ENCODE measurements at regions not wholly inside any gene's neighbourhood (a gene's known extent, or its start where the extent isn't known, plus 50 kb on each side); places are given as distances from the start of the nearest gene placed in this dataset.

GRCh38 chr2:19823507-19823906 is 78.3 kb downstream of the TTC32 start:
- no peak for DNase-seq (ENCODE audit: low read depth)
- H3K4me3 ChIP-seq (ENCODE audit: low read depth, low read length), result no peak overlapping the region
- TF ChIP-seq, protein P1, sequence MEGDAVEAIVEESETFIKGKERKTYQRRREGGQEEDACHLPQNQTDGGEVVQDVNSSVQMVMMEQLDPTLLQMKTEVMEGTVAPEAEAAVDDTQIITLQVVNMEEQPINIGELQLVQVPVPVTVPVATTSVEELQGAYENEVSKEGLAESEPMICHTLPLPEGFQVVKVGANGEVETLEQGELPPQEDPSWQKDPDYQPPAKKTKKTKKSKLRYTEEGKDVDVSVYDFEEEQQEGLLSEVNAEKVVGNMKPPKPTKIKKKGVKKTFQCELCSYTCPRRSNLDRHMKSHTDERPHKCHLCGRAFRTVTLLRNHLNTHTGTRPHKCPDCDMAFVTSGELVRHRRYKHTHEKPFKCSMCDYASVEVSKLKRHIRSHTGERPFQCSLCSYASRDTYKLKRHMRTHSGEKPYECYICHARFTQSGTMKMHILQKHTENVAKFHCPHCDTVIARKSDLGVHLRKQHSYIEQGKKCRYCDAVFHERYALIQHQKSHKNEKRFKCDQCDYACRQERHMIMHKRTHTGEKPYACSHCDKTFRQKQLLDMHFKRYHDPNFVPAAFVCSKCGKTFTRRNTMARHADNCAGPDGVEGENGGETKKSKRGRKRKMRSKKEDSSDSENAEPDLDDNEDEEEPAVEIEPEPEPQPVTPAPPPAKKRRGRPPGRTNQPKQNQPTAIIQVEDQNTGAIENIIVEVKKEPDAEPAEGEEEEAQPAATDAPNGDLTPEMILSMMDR (conservative IDR thresholded peaks at IDR 0.05; ENCODE audit: low read depth, low read length), result no peak

GRCh38 chr2:19819097-19820065 is 82.4 kb downstream of the TTC32 start:
- TF ChIP-seq, protein P1 (conservative IDR thresholded peaks at IDR 0.05; ENCODE audit: low read depth, low read length), result peak; percentile 9
- no peak overlapping the region for H3K4me3 ChIP-seq (ENCODE audit: low read depth, low read length)
- peak; percentile 64 for DNase-seq (ENCODE audit: low read depth)

- TF ChIP-seq, protein P1 (conservative IDR thresholded peaks at IDR 0.05; ENCODE audit: low read depth, low read length), result no peak
- DNase-seq (ENCODE audit: low read depth), result no peak
- no peak overlapping the region for H3K4me3 ChIP-seq (ENCODE audit: low read depth, low read length)
These were observed 83.2 kb downstream of the TTC32 start for GRCh38 chr2:19818543-19818942.

GRCh38 chr2:19818039-19818438 is 83.7 kb downstream of the TTC32 start:
- H3K4me3 ChIP-seq (ENCODE audit: low read depth, low read length), result no peak overlapping the region
- no peak for DNase-seq (ENCODE audit: low read depth)
- TF ChIP-seq, protein P1 (conservative IDR thresholded peaks at IDR 0.05; ENCODE audit: low read depth, low read length), result no peak

DNA sequence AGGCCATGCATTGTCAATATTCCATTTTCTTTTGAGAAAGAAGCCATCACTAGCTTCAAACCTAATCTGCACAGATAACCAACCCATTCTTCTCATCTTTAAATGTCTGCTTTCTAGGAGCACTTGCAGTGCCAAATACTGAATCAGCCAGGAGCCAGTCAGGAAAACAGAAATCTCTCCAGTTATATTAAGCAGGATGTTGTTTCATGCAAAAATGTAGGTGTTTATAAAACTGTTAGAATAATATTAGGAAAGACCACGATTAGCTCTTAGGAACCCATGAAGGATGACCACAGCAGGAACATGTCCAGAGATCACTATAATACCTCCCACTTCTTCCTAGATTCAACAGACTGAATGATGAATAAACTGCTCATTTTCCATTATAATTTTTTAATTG is 86.0 kb downstream of the TTC32 start:
- TF ChIP-seq, protein P1 (conservative IDR thresholded peaks at IDR 0.05; ENCODE audit: low read depth, low read length), result no peak
- no peak overlapping the region for H3K4me3 ChIP-seq (ENCODE audit: low read depth, low read length)
- DNase-seq (ENCODE audit: low read depth), result no peak

DNA sequence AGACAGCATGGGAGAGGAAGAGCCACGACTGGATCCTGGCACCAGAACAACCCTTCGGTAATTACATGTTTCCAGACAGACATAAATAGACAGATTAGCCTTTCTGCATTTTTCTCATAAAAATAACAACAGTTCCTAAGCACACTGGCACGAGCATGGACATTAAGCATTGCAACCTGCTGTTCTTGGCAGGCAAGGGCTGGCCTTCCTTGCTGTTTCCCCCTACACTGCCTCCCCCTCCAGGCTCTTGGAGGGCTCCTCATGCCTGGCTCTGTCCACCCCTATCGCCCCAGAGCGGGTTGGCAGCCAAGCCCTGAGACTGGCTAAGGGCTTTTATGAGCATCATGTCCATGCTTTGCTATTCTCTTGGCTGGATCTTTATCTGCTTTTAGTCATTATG is 89.6 kb downstream of the TTC32 start:
- DNase-seq (ENCODE audit: low read depth), result no peak
- TF ChIP-seq, protein P1 (conservative IDR thresholded peaks at IDR 0.05; ENCODE audit: low read depth, low read length), result no peak

DNA sequence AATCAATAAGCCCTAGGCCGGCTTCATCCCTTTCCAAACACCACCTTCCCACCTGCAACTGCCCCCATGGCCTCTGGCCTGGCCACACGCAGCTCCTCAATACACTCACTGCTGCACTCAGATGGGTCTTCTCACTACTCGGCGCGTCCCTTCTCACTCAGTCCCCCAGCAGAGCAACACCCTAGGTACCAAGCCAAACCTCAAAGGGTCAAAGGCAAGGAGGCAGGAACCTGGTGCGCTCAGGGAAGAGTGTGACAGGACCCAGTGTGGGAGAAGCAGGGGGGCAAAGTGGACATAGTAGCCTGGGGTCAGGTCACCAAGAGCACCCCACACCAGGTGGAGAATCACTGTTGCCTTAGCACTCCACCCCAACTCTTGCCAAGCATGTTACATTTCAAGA is 90.6 kb downstream of the TTC32 start:
- H3K4me3 ChIP-seq (ENCODE audit: low read depth, low read length), result no peak overlapping the region
- TF ChIP-seq, protein P1 (conservative IDR thresholded peaks at IDR 0.05; ENCODE audit: low read depth, low read length), result no peak
- no peak for DNase-seq (ENCODE audit: low read depth)

More for the DNA sequence above, 89.6 kb downstream of the TTC32 start:
- no peak overlapping the region for H3K4me3 ChIP-seq (ENCODE audit: low read depth, low read length)

Data from choroid plexus epithelial cell (primary cell).